HUES64 (cell line): ENCODE measurements at regions not wholly inside any gene's neighbourhood (a gene's known extent, or its start where the extent isn't known, plus 50 kb on each side); places are given as distances from the start of the nearest gene placed in this dataset.
"Not testable (repeated sequence)": the region's sequence is repeated elsewhere in the genome, so short reads cannot be mapped to it uniquely, and the experiment has no call there.

Experiments used
- H3K27ac ChIP-seq: 2 replicates; pipeline ENCODE4 v1.7.0; 2013; ENCODE audit warnings: low read depth, low read length, inconsistent platforms
- H3K27me3 ChIP-seq: 2 replicates; pipeline ENCODE4 v1.6.1; 2013; ENCODE audit warnings: mild to moderate bottlenecking, low read length; ENCODE audit not compliant: insufficient read depth
- H3K36me3 ChIP-seq: 2 replicates; pipeline ENCODE4 v1.6.1; 2013; ENCODE audit warnings: mild to moderate bottlenecking, low read length; ENCODE audit not compliant: insufficient read depth
- H3K4me1 ChIP-seq: 2 replicates; pipeline ENCODE4 v1.6.1; 2013; ENCODE audit warnings: mild to moderate bottlenecking, low read length, moderate library complexity; ENCODE audit not compliant: insufficient read depth
- H3K4me3 ChIP-seq: 2 replicates; pipeline ENCODE4 v1.5.1; 2013; ENCODE audit warnings: mild to moderate bottlenecking, low read length, moderate library complexity
- H3K9ac ChIP-seq: 2 replicates; pipeline ENCODE4 v1.6.1; 2013; ENCODE audit warnings: mild to moderate bottlenecking, low read depth, low read length
- H3K9me3 ChIP-seq: 2 replicates; pipeline ENCODE4 v1.6.1; 2013; ENCODE audit warnings: low read depth, low read length; ENCODE audit not compliant: insufficient read depth
- WGBS: fragments of 150-250, 120-280 bp; methylation state at CpG from one replicate; pipeline ENCODE4 v1.1.7; 2013; ENCODE audit warnings: missing lambda C conversion rate; 5-methylcytosine and 5-hydroxymethylcytosine counted together

- no peak overlapping the region for H3K27ac ChIP-seq
- 89% methylated on average over 3 of the region's 3 CpGs for WGBS
- H3K4me1 ChIP-seq: no peaks in the 10 kb centered on the region
- no peaks in the 10 kb centered on the region for H3K36me3 ChIP-seq
- H3K27me3 ChIP-seq: no peaks in the 10 kb centered on the region
- H3K9me3 ChIP-seq: 0 out of 2 replicates have a peak, but pooled peaks cover 1% of the 10 kb centered on the region
- H3K4me3 ChIP-seq: no peak overlapping the region
- H3K9ac ChIP-seq: no peak overlapping the region
These were observed 686.5 kb upstream of the GOLIM4 start for GRCh38 chr3:168782193-168782592.

DNA sequence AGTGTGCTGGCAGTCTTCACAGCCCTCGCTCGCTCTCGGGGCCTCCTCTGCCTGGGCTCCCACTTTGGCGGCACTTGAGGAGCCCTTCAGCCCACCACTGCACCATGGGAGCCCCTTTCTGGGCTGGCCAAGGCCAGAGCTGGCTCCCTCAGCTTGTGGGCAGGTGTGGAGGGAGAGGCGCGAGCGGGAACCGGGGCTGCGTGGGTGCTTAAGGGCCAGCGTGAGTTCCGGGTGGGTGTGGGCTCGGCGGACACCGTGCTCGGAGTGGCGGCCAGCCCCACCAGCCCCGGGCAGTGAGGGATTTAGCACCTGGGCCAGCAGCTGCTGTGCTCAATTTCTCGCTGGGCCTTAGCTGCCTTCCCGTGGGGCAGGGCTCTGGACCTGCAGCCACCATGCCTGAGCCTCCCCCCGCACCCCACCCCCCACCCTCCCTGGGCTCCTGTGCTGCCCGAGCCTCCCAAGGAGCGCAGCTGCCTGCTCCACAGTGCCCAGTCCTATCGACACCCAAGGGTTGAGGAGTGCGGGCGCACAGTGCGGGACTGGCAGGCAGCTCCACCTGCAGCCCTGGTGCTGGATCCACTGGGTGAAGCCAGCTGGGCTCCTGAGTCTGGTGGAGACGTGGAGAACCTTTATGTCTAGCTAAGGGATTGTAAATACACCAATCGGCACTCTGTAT is 684.4 kb upstream of the GOLIM4 start:
- H3K36me3 ChIP-seq, H3K27me3 ChIP-seq, H3K9me3 ChIP-seq, H3K9ac ChIP-seq, H3K4me1 ChIP-seq, H3K4me3 ChIP-seq, H3K27ac ChIP-seq: not testable (repeated sequence)
- 97% methylated on average over 27 of the region's 28 CpGs for WGBS

GRCh38 chr3:168753724-168754123 is 658.0 kb upstream of the GOLIM4 start:
- WGBS: no CpG with 5 or more reads among the region's 1 CpG
- Histone ChIP-seq H3K4me3 (no peak overlapping the region), H3K9ac (no peak overlapping the region), H3K27ac (no peak overlapping the region), H3K36me3 (no peaks in the 10 kb centered on the region), H3K4me1 (no peaks in the 10 kb centered on the region), H3K9me3 (no peaks in the 10 kb centered on the region), H3K27me3 (no peaks in the 10 kb centered on the region)

- no peaks in the 10 kb centered on the region for H3K9me3 ChIP-seq
- no peaks in the 10 kb centered on the region for H3K36me3 ChIP-seq
- H3K9ac ChIP-seq: no peak overlapping the region
- no peaks in the 10 kb centered on the region for H3K27me3 ChIP-seq
- H3K27ac ChIP-seq: no peak overlapping the region
- H3K4me3 ChIP-seq: no peak overlapping the region
- no peaks in the 10 kb centered on the region for H3K4me1 ChIP-seq
These were observed 656.6 kb upstream of the GOLIM4 start for GRCh38 chr3:168752339-168752738.

DNA sequence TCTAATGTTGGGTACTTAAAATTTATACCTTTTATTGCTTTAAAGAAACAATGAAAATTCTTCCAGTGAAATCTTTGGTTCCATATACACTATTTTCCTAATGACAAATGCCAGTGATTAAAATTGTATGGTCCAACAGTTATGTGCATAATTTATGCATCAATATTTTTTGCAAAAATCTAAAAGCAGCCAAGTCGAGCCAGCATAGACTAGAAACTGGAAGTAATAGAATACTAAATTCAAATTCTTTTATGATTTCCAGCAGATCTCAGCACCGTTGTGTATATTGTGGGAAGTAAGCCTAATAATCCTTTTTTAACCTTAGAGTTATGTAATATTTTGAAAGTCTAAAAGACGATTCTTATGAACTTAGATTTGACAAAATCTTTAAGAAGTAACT is 652.0 kb upstream of the GOLIM4 start:
- H3K4me3 ChIP-seq: no peak overlapping the region
- H3K9me3 ChIP-seq: 0 out of 2 replicates have a peak, but pooled peaks cover 3% of the 10 kb centered on the region
- no peaks in the 10 kb centered on the region for H3K36me3 ChIP-seq
- no peaks in the 10 kb centered on the region for H3K4me1 ChIP-seq
- no CpG with 5 or more reads among the region's 3 CpGs for WGBS
- H3K9ac ChIP-seq: no peak overlapping the region
- no peak overlapping the region for H3K27ac ChIP-seq
- H3K27me3 ChIP-seq: no peaks in the 10 kb centered on the region

- Histone ChIP-seq H3K27ac (no peak overlapping the region), H3K4me1 (no peaks in the 10 kb centered on the region; the same call in 1 of the 2 replicates), H3K9ac (no peak overlapping the region), H3K27me3 (no peaks in the 10 kb centered on the region), H3K36me3 (no peaks in the 10 kb centered on the region), H3K9me3 (peaks cover 5% of the 10 kb centered on the region; the same call in 1 of the 2 replicates), H3K4me3 (no peak overlapping the region)
- WGBS: 84% methylated on average over 6 of the region's 6 CpGs
These were observed 643.0 kb upstream of the GOLIM4 start for GRCh38 chr3:168738527-168739325.

DNA sequence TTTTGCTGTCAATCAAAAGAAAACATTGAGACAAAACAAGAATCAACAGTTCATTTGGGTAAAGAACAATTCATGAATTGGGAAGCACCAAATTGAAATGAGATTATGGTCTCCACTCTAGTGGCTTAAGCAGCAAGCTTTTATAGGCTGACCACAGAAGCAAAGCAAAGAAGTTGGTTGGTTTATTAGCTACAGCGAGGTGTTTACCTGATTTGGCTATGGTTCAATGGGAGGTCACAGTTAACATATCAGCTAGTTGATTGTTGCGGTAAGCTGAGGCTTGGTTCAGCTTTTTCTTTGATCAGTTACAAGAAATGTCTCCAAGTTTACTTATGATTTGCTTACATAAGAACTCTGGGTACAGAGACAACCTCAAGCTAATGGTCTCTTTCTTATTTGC is 640.5 kb upstream of the GOLIM4 start:
- Histone ChIP-seq H3K4me1 (no peaks in the 10 kb centered on the region; the same call in 1 of the 2 replicates), H3K4me3 (no peak overlapping the region), H3K27ac (no peak overlapping the region), H3K27me3 (no peaks in the 10 kb centered on the region), H3K9ac (no peak overlapping the region), H3K9me3 (peaks cover 5% of the 10 kb centered on the region; the same call in 1 of the 2 replicates), H3K36me3 (no peaks in the 10 kb centered on the region)
- WGBS: 92% methylated on average over 2 of the region's 2 CpGs

DNA sequence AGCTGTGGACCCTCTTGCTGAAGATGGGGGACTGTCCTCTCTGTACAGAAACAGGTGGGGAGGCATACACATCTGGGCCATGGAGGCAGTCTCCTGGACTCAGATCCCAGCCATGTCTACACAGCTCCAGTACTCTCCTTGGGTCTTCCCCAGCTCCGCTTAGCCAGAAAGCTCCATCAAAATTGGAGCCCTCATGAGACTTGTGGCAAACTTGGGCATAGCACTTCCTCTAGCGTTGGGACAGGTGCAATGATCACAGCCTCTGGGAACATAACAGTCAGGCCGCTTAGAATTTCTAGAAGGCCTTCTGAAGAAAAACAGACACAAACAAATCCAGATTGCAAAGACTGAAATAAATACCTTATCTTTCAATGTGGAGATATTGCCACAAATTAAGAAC is 634.3 kb upstream of the GOLIM4 start:
- H3K9ac ChIP-seq: no peak overlapping the region
- H3K36me3 ChIP-seq: no peaks in the 10 kb centered on the region
- peaks cover 5% of the 10 kb centered on the region; the same call in 1 of the 2 replicates for H3K9me3 ChIP-seq
- no peak overlapping the region for H3K27ac ChIP-seq
- no peaks in the 10 kb centered on the region for H3K27me3 ChIP-seq
- no peaks in the 10 kb centered on the region for H3K4me1 ChIP-seq
- no peak overlapping the region for H3K4me3 ChIP-seq
- WGBS: 62% methylated on average over 3 of the region's 3 CpGs

- no peak overlapping the region for H3K27ac ChIP-seq
- H3K27me3 ChIP-seq: no peaks in the 10 kb centered on the region
- H3K9me3 ChIP-seq: no peaks in the 10 kb centered on the region
- H3K4me3 ChIP-seq: no peak overlapping the region
- no peak overlapping the region for H3K9ac ChIP-seq
- H3K4me1 ChIP-seq: no peaks in the 10 kb centered on the region
- no peaks in the 10 kb centered on the region for H3K36me3 ChIP-seq
These were observed 626.4 kb upstream of the GOLIM4 start for GRCh38 chr3:168722091-168722490.

- no peaks in the 10 kb centered on the region for H3K27me3 ChIP-seq
- 97% methylated on average over 1 of the region's 1 CpG for WGBS
- H3K9ac ChIP-seq: no peak overlapping the region
- H3K27ac ChIP-seq: no peak overlapping the region
- no peaks in the 10 kb centered on the region for H3K36me3 ChIP-seq
- no peak overlapping the region for H3K4me3 ChIP-seq
- no peaks in the 10 kb centered on the region for H3K4me1 ChIP-seq
- H3K9me3 ChIP-seq: no peaks in the 10 kb centered on the region
These were observed 619.0 kb upstream of the GOLIM4 start for GRCh38 chr3:168714609-168715240.

GRCh38 chr3:168709073-168709472 is 613.3 kb upstream of the GOLIM4 start:
- Histone ChIP-seq H3K4me3 (no peak overlapping the region), H3K27ac (no peak overlapping the region), H3K4me1 (no peaks in the 10 kb centered on the region), H3K9me3 (no peaks in the 10 kb centered on the region), H3K36me3 (no peaks in the 10 kb centered on the region), H3K9ac (no peak overlapping the region), H3K27me3 (no peaks in the 10 kb centered on the region)
- WGBS: 89% methylated on average over 9 of the region's 9 CpGs
